Ovary (tissue), 7 donors: ENCODE measurements at regions not wholly inside any gene's neighbourhood (a gene's known extent, or its start where the extent isn't known, plus 50 kb on each side); places are given as distances from the start of the nearest gene placed in this dataset.

ENCODE experiments used
- DNase-seq, 5 donors: peaks; one replicate each; pipeline ENCODE4 v3.0.0-alpha.2; 2019 to 2020
- H3K27ac ChIP-seq, 2 donors: fragments of 200-600 bp; one replicate each; pipeline versions ENCODE4 v1.5.1 to v1.8.0; 2019 to 2022
- H3K27me3 ChIP-seq: fragments of 200-600 bp; one replicate; pipeline ENCODE4 v1.8.0; 2022
- H3K36me3 ChIP-seq: fragments of 200-600 bp; sonication (generic); one replicate; pipeline ENCODE4 v1.5.1; 2019
- H3K4me1 ChIP-seq: one replicate; pipeline ENCODE4 v1.8.1; 2013; ENCODE audit warnings: mild to moderate bottlenecking, moderate library complexity; ENCODE audit not compliant: insufficient read depth
- H3K4me3 ChIP-seq: fragments of 200-600 bp; sonication (generic); one replicate; pipeline ENCODE4 v1.5.1; 2017
- H3K9me3 ChIP-seq, 2 donors: fragments of 200-600 bp in 1 of 2; sonication (generic) in 1 of 2; one replicate each; pipeline versions ENCODE4 v1.5.1 to v1.8.1; 2013 to 2019; ENCODE audit warnings: mild to moderate bottlenecking in 1 of 2, moderate library complexity in 1 of 2
- CTCF ChIP-seq, 3 donors: fragments of 450-650 bp in 2 of 3; fragments of 200-600 bp in 1 of 3; IDR thresholded peaks; one replicate each; pipeline versions ENCODE4 v1.5.1 to v1.8.0; 2016 to 2022; ENCODE audit warnings: antibody characterized with exemption in 3 of 3, mild to moderate bottlenecking in 1 of 3
- EP300 ChIP-seq: sonication (generic); formaldehyde crosslinking; IDR thresholded peaks from one replicate; pipeline ENCODE4 v1.6.1; 2017; ENCODE audit warnings: antibody characterized with exemption
- POLR2A ChIP-seq: fragments of 450-650 bp; IDR thresholded peaks from one replicate; pipeline ENCODE4 v1.6.1; 2017; ENCODE audit warnings: antibody characterized with exemption, mild to moderate bottlenecking, moderate library complexity
- WGBS, 3 donors: extraction: QIAGEN DNeasy Blood & Tissue Kit in 1 of 3; methylation state at CpG; one replicate each; pipeline versions ENCODE4 v1.1.5 to v1.1.7; 2013 to 2017; 5-methylcytosine and 5-hydroxymethylcytosine counted together
- intact Hi-C, 4 donors: fragments of 100-400 bp; cut with DNase I; formaldehyde crosslinking; loops; one replicate each; pipeline versions ENCODE4 v1.11.0 to v1.15.1; 2022 to 2023
- donor health status: DM: no; HTN: no; CAD: no; lungs with moderate emphysema.
- donor health status: DM: no; HTN: no; CAD: no.
- donor health status: Bipolar disorder and iron deficiency.
- donor health status: DM: no; HTN: no; CAD: no.
- donor health status: DM: yes; HTN: yes; CAD: no.

DNA sequence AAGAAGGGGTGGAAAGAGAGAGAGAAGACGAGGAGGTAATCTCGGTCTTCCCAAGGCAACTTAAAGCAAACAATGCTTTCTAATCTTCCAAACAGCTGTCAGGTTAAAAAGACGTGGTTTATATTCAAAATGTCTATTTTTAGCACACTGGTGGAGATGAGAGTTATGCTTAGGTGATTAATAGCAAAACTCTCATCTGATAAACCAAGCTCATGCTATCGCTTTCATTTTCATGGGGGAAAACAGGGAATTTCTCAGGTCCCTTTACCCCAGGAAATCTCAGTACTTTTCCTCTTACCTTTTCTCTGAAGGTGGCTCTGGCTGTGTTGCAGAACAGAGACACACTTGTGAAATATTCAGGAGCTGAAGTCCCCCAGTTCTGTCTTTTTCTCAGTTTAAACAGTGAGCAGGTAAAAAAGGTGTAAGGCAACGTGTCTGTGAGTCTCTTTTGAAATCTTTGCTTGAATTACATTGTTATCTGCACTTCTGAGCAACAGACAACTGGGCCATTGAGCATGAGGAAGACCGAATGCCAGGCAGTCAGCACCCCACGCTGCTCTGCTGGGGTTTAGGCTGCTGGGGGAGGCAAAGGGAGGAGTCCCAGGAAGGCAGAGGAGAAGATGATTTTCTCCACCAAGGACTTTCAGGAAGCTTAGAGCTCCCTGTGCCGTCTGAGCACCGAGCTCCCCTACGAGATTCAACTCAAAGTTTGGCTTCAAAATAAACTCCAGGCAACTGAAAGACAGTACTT, 759.3 kb downstream of the BCL11B start:
- Histone ChIP-seq H3K36me3 (no peaks in the 10 kb centered on the region), H3K4me1 (no peaks in the 10 kb centered on the region), H3K4me3 (no peak overlapping the region), H3K27ac (no peak overlapping the region), H3K27me3 (no peaks in the 10 kb centered on the region), H3K9me3 (no peaks in the 10 kb centered on the region)
- WGBS, 3 donors: 31 to 46% (median 35%) methylated on average over 10 of the region's 10 CpGs
- intact Hi-C loops: no loop called here
- no peak for DNase-seq
- TF ChIP-seq EP300: no peak
- no peak for TF ChIP-seq POLR2A
- no peak for TF ChIP-seq CTCF (IDR thresholded peaks at IDR 0.05)

DNA sequence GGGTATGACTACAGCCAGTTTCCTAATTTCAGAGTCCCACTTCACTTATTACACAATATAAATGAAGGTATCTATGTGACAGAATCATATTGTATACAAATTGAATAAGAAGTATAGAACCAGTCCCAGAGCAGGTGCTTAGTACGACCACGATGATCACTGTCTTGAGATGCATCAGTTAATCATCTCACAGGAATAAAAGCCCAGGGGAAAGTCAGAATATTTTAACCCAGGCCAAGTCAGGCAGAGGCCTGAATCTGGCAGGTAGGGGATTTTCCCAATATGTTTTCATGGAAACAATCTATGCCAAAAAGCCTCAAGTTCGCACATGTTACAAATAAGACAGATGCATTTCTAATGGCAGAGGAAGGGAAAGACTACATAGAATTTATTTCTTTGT, 758.4 kb downstream of the BCL11B start:
- intact Hi-C loops: no loop called here
- no peak overlapping the region for H3K27ac ChIP-seq
- 75 to 85% (median 82%) methylated on average over 3 of the region's 3 CpGs for WGBS, 3 donors
- DNase-seq: no peak
- no peaks in the 10 kb centered on the region for H3K9me3 ChIP-seq
- no peak overlapping the region for H3K4me3 ChIP-seq
- H3K27me3 ChIP-seq: no peaks in the 10 kb centered on the region
- TF ChIP-seq EP300 (no peak), POLR2A (no peak), CTCF (IDR thresholded peaks at IDR 0.05) (no peak)
- no peaks in the 10 kb centered on the region for H3K36me3 ChIP-seq
- no peaks in the 10 kb centered on the region for H3K4me1 ChIP-seq

DNA sequence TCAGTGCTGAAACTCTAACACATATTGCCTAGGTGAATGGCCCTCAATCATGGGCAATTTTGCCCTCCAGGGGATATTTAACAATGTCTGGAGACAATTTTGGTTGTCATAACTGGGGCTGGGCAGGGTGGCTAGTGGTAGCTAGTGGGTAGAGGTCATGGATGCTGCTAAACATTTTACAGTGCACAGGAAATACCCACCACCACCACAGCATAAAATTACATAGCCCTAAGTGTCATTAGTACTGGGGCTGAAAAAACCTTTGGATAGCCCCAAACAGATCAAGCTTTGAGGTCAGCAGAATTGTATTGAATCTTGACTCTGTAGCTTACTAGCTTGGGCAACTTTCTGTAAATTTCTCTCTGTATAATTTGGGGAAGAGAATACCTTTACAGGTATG, 758.0 kb downstream of the BCL11B start:
- Histone ChIP-seq H3K4me3 (no peak overlapping the region), H3K9me3 (no peaks in the 10 kb centered on the region), H3K27me3 (no peaks in the 10 kb centered on the region), H3K27ac (no peak overlapping the region), H3K4me1 (no peaks in the 10 kb centered on the region), H3K36me3 (no peaks in the 10 kb centered on the region)
- no peak for DNase-seq
- TF ChIP-seq EP300 (no peak), CTCF (IDR thresholded peaks at IDR 0.05) (no peak), POLR2A (no peak)
- intact Hi-C loops: no loop called here

DNA sequence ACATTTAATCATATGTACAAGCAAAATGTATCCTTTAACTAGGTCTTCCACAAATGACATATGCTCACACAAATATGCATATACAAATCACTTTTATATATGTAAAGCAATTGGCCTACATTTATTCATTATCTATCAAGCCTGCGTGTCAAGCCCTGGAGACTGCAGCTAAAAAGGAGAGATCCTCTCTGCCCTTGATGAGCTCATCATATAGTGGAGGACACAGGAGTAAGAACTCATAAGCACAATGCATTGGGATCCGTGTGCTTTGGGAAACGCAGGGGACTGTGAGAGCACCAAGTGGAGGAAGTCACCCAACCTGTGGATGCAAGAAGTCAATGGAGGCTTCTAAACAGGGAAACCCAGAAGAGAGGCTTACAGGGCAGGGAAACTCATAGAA, 735.7 kb downstream of the BCL11B start:
- 68 to 79% (median 70%) methylated on average over 3 of the region's 3 CpGs for WGBS, 3 donors
- H3K9me3 ChIP-seq: no peaks in the 10 kb centered on the region
- H3K27me3 ChIP-seq: no peaks in the 10 kb centered on the region
- intact Hi-C loops: no loop called here
- no peak overlapping the region for H3K27ac ChIP-seq
- no peak overlapping the region for H3K4me3 ChIP-seq
- H3K4me1 ChIP-seq: no peaks in the 10 kb centered on the region
- TF ChIP-seq POLR2A (no peak), EP300 (no peak), CTCF (IDR thresholded peaks at IDR 0.05) (no peak)
- no peak for DNase-seq
- no peaks in the 10 kb centered on the region for H3K36me3 ChIP-seq
